ENCODE measurements at regions not wholly inside any gene's neighbourhood (a gene's known extent, or its start where the extent isn't known, plus 50 kb on each side); places are given as distances from the start of the nearest gene placed in this dataset.

DNA sequence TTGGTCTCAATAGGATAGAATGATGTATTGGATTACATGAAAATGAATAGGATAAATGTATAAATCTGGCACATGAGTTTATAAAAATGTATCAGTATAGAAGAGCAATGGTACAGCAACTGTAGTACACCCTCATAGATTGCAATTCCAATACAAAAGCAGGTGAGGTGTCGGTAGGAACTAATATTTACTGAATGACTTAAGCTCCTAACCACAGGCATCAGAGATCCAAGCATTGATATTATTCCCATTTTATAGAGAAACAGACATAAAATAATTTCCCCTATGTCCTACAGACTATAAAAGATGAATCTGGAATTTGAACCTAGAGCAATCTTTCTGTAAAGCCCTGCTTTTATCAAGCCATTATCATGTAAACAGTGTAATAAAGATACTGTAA is 227.4 kb downstream of the MBD2 start:
- no peak for TF ChIP-seq DMBX1 (CRISPR knock-in tag; IDR thresholded peaks at IDR 0.05; ENCODE audit: borderline replicate concordance)
- no peak for TF ChIP-seq ZNF316 (IDR thresholded peaks at IDR 0.05)
- TF ChIP-seq U2AF2 (optimal IDR thresholded peaks at IDR 0.05; ENCODE audit: low read depth, low read length), result no peak
- TF ChIP-seq CTCF (IDR thresholded peaks at IDR 0.05 in 2 of 3, conservative IDR thresholded peaks at IDR 0.05 in 1 of 3; ENCODE audit: insufficient read depth in 2 of 3, low read depth in 1 of 3, low read length in 3 of 3), result no peak
- TF ChIP-seq ZFP36 (IDR thresholded peaks at IDR 0.05; ENCODE audit: low read depth, low read length, partially characterized antibody), result no peak
- no peak for TF ChIP-seq THAP7 (CRISPR knock-in tag; IDR thresholded peaks at IDR 0.05)
- no peak for TF ChIP-seq BHLHE40 (IDR thresholded peaks at IDR 0.05; ENCODE audit: low read length)
- TF ChIP-seq RNF2 (IDR thresholded peaks at IDR 0.05), result no peak
- no peak for TF ChIP-seq NR3C1 (CRISPR knock-in tag; IDR thresholded peaks at IDR 0.05)
- TF ChIP-seq BRCA1 (IDR thresholded peaks at IDR 0.05), result no peak
- TF ChIP-seq BRCA1 (CRISPR knock-in tag; IDR thresholded peaks at IDR 0.05), result no peak
- TF ChIP-seq NFIC (IDR thresholded peaks at IDR 0.05), result no peak
- no peak for TF ChIP-seq RBM22 (IDR thresholded peaks at IDR 0.05; ENCODE audit: low read depth, low read length, poor library complexity, severe bottlenecking)
- no peak for TF ChIP-seq POLR2A (conservative IDR thresholded peaks at IDR 0.05)

Data from K562 (cell line).